GM12874 (cell line): ENCODE measurements at regions not wholly inside any gene's neighbourhood (a gene's known extent, or its start where the extent isn't known, plus 50 kb on each side); places are given as distances from the start of the nearest gene placed in this dataset.

ENCODE experiments used
- TF ChIP-seq, protein P1 (sequence below): IDR thresholded peaks from 2 replicates; pipeline ENCODE4 v1.5.1; 2011; ENCODE audit warnings: low read depth, mild to moderate bottlenecking, control low read depth, low read length, moderate library complexity; ENCODE audit not compliant: insufficient read depth

DNA sequence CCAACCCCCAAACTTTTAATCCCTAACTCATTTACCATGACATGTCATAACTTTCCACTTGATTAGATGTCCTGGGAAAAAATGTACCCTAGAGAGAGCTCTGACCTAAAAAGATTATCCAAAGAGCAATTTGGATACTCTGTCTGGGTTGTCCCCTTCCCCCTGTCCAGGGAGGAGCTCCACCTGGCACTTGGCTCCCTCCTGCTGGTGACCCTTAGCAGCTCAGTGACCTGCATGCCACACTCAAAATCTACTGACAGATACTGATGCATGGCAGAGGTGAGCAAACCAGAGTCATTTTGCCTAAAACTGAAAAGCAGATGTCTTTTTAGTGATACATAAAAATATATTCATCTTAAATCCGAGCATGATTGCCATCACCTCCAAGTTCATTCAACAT, 442.3 kb upstream of the CHRM3 start:
- TF ChIP-seq, protein P1, sequence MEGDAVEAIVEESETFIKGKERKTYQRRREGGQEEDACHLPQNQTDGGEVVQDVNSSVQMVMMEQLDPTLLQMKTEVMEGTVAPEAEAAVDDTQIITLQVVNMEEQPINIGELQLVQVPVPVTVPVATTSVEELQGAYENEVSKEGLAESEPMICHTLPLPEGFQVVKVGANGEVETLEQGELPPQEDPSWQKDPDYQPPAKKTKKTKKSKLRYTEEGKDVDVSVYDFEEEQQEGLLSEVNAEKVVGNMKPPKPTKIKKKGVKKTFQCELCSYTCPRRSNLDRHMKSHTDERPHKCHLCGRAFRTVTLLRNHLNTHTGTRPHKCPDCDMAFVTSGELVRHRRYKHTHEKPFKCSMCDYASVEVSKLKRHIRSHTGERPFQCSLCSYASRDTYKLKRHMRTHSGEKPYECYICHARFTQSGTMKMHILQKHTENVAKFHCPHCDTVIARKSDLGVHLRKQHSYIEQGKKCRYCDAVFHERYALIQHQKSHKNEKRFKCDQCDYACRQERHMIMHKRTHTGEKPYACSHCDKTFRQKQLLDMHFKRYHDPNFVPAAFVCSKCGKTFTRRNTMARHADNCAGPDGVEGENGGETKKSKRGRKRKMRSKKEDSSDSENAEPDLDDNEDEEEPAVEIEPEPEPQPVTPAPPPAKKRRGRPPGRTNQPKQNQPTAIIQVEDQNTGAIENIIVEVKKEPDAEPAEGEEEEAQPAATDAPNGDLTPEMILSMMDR = no peak

DNA sequence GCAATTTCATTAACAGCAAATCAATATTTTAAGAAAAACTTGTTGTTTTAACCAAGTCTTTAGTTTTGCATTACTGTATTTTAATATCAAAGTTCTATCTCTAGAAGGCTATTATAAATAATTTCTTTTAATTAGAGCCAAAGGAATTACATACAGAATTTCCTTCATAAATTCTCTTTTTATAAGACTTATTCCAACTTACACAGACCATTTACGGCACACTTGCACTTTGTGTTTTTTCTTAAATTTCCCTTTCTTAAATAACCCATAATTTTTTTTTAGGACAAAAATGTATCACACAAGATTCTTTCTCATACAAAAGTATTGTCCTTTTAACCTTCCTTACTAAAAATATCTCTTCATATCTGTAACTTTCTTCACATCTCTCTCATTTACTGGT, 458.5 kb upstream of the CHRM3 start:
- TF ChIP-seq, protein P1 = no peak

DNA sequence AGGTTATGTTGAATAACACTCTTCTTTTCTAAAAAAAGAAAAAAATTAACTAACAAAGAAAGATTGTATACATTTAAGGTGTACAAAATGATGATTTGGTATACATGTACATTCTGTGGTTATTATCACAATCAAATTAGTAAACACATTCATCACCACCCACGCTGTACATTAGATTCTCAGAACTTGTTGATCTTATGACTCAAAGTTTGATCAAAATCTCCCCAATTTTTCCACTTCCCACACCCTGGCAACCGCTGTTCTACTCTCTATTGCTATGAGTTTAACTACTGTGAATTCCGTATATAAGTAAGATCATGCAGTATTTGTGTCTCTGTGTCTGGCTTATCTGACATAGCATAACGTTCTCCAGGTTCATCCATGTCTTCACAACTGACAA, 469.5 kb upstream of the CHRM3 start:
- TF ChIP-seq, protein P1 = no peak

DNA sequence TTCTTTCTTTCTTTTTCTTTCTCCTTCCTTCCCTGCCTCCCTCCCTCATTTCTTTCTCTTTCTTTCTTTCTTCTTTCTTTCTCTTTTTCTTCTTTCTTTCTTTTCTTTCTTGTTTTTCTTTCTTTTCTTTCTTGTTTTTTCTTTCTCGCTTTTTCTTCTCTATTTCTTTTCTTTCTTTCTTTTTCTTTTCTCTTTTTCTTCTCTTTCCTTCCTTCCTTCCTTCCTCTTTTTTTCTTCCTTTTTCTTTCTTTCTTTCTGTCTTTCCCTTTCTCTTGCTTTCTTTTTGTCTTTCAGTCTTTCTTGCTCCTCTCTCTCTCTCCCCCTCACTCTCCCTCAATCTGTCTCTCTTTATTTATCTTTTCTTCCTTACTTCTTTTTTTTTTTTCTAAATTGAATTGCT, 472.0 kb upstream of the CHRM3 start:
- TF ChIP-seq, protein P1 = no peak

DNA sequence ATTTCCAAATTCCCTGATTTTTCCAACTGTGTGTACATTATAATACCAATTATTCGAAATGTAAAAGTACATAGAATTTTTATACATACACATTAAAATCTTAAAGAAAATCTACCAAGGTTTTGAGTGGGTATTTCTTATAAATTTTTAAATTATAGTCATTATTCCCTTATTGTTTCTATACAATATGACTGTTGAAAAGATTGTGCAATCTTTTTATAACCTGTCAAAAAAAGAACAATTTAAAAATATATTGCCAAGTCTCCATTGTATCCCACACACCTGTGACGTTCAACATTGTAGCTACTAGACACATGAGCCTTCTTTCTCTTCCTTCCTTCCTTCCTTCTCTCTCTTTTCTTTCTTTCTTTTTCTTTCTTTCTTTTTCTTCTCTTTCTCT, 473.2 kb upstream of the CHRM3 start:
- TF ChIP-seq, protein P1 = no peak

DNA sequence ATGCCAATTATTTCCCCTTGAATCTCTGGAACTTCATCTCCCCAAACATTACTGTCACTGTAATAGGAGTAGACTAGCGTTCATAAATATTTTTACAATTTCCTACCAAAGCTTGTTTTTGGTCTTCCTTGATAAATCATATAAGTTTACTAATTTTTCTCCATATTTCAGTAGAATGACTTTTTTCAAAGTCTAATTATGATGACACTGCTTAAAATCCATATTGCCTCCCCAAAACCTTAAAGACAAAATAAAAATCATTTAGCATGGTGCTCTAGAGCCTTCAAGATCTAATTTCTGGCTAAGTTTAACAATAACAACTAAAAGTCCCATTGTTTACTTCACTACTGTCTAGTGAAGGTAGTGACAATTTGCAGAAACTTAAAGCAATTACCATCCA, 474.2 kb upstream of the CHRM3 start:
- TF ChIP-seq, protein P1 = no peak

DNA sequence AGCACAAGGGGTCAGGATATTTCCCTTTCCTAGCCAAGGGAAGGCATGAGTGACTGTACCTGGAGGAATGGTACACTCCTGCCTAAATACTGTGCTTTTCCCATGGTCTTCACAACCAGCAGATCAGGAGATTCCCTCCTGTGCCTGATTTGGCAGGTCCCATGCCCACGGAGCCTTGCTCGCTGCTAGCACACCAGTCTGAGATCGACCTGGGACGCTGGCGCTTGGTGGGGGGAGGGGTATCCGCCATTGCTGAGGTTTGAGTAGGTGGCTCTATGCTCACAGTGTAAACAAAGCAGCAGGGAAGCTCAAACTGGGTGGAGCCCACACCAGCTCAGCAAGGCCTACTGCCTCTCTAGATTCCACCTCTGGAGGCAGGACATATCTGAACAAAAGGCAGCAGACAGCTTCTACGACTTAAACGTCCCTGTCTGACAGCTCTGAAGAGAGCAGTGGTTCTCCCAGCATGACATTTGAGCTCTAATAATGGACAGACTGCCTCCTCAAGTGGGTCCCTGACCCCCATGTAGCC, 486.0 kb upstream of the CHRM3 start:
- TF ChIP-seq, protein P1 = no peak
